Neural progenitor cell (in vitro differentiated cells): ENCODE measurements at regions not wholly inside any gene's neighbourhood (a gene's known extent, or its start where the extent isn't known, plus 50 kb on each side); places are given as distances from the start of the nearest gene placed in this dataset.

ENCODE experiments used
- DNase-seq: peaks from one replicate; pipeline ENCODE4 v3.0.0-alpha.2; 2016; ENCODE audit warnings: low spot score
- H2AFZ ChIP-seq: fragments of 200-600 bp; sonication (generic); replicated peaks from 2 replicates; pipeline ENCODE4 v1.6.1; 2016; ENCODE audit warnings: antibody characterized with exemption
- H3F3A ChIP-seq: fragments of 200-600 bp; sonication (generic); 2 replicates; pipeline ENCODE4 v1.6.1; 2016; ENCODE audit warnings: antibody characterized with exemption, low read depth
- H3K27ac ChIP-seq: fragments of 200-600 bp; sonication (generic); 2 replicates; pipeline ENCODE4 v1.5.1; 2016; ENCODE audit warnings: mild to moderate bottlenecking
- H3K27me3 ChIP-seq: fragments of 200-600 bp; sonication (generic); 2 replicates; pipeline ENCODE4 v1.6.1; 2016; ENCODE audit warnings: mild to moderate bottlenecking, moderate library complexity
- H3K36me3 ChIP-seq: fragments of 200-600 bp; sonication (generic); 2 replicates; pipeline ENCODE4 v1.5.1; 2016
- H3K4me1 ChIP-seq: fragments of 200-600 bp; sonication (generic); 2 replicates; pipeline ENCODE4 v1.6.1; 2016; ENCODE audit warnings: mixed run types
- H3K4me2 ChIP-seq: fragments of 200-600 bp; sonication (generic); 2 replicates; pipeline ENCODE4 v1.6.1; 2016
- H3K4me3 ChIP-seq: fragments of 200-600 bp; sonication (generic); 2 replicates; pipeline ENCODE4 v1.5.1; 2016
- H3K79me2 ChIP-seq: fragments of 200-600 bp; sonication (generic); 2 replicates; pipeline ENCODE4 v1.6.1; 2016; ENCODE audit warnings: low read depth
- H3K9ac ChIP-seq: fragments of 200-600 bp; sonication (generic); 2 replicates; pipeline ENCODE4 v1.6.1; 2016
- H3K9me3 ChIP-seq: fragments of 200-600 bp; sonication (generic); 2 replicates; pipeline ENCODE4 v1.5.1; 2016; ENCODE audit warnings: low read depth
- H4K20me1 ChIP-seq: fragments of 200-600 bp; sonication (generic); 2 replicates; pipeline ENCODE4 v1.6.1; 2016; ENCODE audit warnings: low read depth
- H3K27ac Mint-ChIP-seq: 3 replicates; pipeline ENCODE4 v1.8.0; 2021; ENCODE audit warnings: mixed read lengths
- H3K27me3 Mint-ChIP-seq: 2 replicates; pipeline ENCODE4 v1.8.0; 2022; ENCODE audit warnings: low read depth, mild to moderate bottlenecking, inconsistent platforms, moderate library complexity, mixed read lengths; ENCODE audit not compliant: insufficient read depth
- H3K36me3 Mint-ChIP-seq: 3 replicates; pipeline ENCODE4 v1.8.0; 2021; ENCODE audit warnings: mixed read lengths
- H3K4me1 Mint-ChIP-seq: 3 replicates; pipeline ENCODE4 v1.8.0; 2021; ENCODE audit warnings: mixed read lengths
- H3K4me3 Mint-ChIP-seq: 3 replicates; pipeline ENCODE4 v1.8.0; 2021; ENCODE audit warnings: mild to moderate bottlenecking, moderate library complexity, mixed read lengths
- H3K9me3 Mint-ChIP-seq: 3 replicates; pipeline ENCODE4 v1.8.0; 2020; ENCODE audit warnings: mixed read lengths
- CTCF ChIP-seq: fragments of 200-600 bp; sonication (generic); IDR thresholded peaks from 2 replicates; pipeline ENCODE4 v1.5.1; 2017; ENCODE audit warnings: antibody characterized with exemption, mild to moderate bottlenecking
- EZH2 ChIP-seq: fragments of 200-600 bp; sonication (generic); IDR thresholded peaks from 2 replicates; pipeline ENCODE4 v1.6.1; 2017; ENCODE audit warnings: antibody characterized with exemption, mild to moderate bottlenecking, moderate library complexity
- EZH2phosphoT487 ChIP-seq: fragments of 200-600 bp; sonication (generic); IDR thresholded peaks from 2 replicates; pipeline ENCODE4 v1.6.1; 2017; ENCODE audit warnings: antibody characterized with exemption

GRCh38 chr2:136251885-136252585 is 134.1 kb upstream of the CXCR4 start:
- H3K4me3 Mint-ChIP-seq: no peak overlapping the region
- no peak overlapping the region for H3K27ac ChIP-seq
- H4K20me1 ChIP-seq: no peaks in the 10 kb centered on the region
- H3K9me3 ChIP-seq: no peaks in the 10 kb centered on the region
- H3K36me3 ChIP-seq: no peaks in the 10 kb centered on the region
- no peak overlapping the region for H2AFZ ChIP-seq
- H3K4me2 ChIP-seq: no peak overlapping the region
- H3K27ac Mint-ChIP-seq: no peak overlapping the region
- H3K9me3 Mint-ChIP-seq: peaks cover 4% of the 10 kb centered on the region
- H3F3A ChIP-seq: no peaks in the 10 kb centered on the region
- no peak overlapping the region for H3K9ac ChIP-seq
- no peaks in the 10 kb centered on the region for H3K79me2 ChIP-seq
- H3K4me1 ChIP-seq: peaks cover 8% of the 10 kb centered on the region
- H3K4me1 Mint-ChIP-seq: peaks cover 15% of the 10 kb centered on the region
- no peaks in the 10 kb centered on the region for H3K27me3 ChIP-seq
- no peaks in the 10 kb centered on the region for H3K36me3 Mint-ChIP-seq
- no peak overlapping the region for H3K4me3 ChIP-seq
- DNase-seq: no peak
- no peak for TF ChIP-seq EZH2
- TF ChIP-seq CTCF: no peak
- TF ChIP-seq EZH2phosphoT487: no peak
- H3K27me3 Mint-ChIP-seq: peaks cover 12% of the 10 kb centered on the region

- no peak overlapping the region for H3K9ac ChIP-seq
- no peak for TF ChIP-seq EZH2
- TF ChIP-seq CTCF: no peak
- no peak for TF ChIP-seq EZH2phosphoT487
- H3K79me2 ChIP-seq: no peaks in the 10 kb centered on the region
- H2AFZ ChIP-seq: no peak overlapping the region
- H3K4me3 ChIP-seq: no peak overlapping the region
- no peak overlapping the region for H3K4me2 ChIP-seq
- Mint-ChIP-seq H3K27ac (no peak overlapping the region), H3K9me3 (peaks cover 4% of the 10 kb centered on the region), H3K4me3 (no peak overlapping the region), H3K27me3 (peaks cover 12% of the 10 kb centered on the region), H3K36me3 (no peaks in the 10 kb centered on the region), H3K4me1 (peaks cover 20% of the 10 kb centered on the region)
- no peaks in the 10 kb centered on the region for H3K36me3 ChIP-seq
- H3F3A ChIP-seq: no peaks in the 10 kb centered on the region
- no peak for DNase-seq
- no peak overlapping the region for H3K27ac ChIP-seq
- H3K27me3 ChIP-seq: no peaks in the 10 kb centered on the region
- peaks cover 11% of the 10 kb centered on the region for H3K4me1 ChIP-seq
- H3K9me3 ChIP-seq: no peaks in the 10 kb centered on the region
- H4K20me1 ChIP-seq: no peaks in the 10 kb centered on the region
Observed at GRCh38 chr2:136251197-136251884, 133.4 kb upstream of the CXCR4 start.

GRCh38 chr2:136250131-136250530 is 132.2 kb upstream of the CXCR4 start:
- Mint-ChIP-seq H3K27me3 (peaks cover 16% of the 10 kb centered on the region), H3K27ac (no peak overlapping the region), H3K4me1 (peaks cover 29% of the 10 kb centered on the region), H3K4me3 (no peak overlapping the region), H3K9me3 (peaks cover 4% of the 10 kb centered on the region), H3K36me3 (no peaks in the 10 kb centered on the region)
- no peak overlapping the region for H2AFZ ChIP-seq
- H3K79me2 ChIP-seq: no peaks in the 10 kb centered on the region
- no peak for DNase-seq
- no peak overlapping the region for H3K9ac ChIP-seq
- H3K4me3 ChIP-seq: no peak overlapping the region
- no peaks in the 10 kb centered on the region for H3K27me3 ChIP-seq
- no peak overlapping the region for H3K27ac ChIP-seq
- no peaks in the 10 kb centered on the region for H4K20me1 ChIP-seq
- no peaks in the 10 kb centered on the region for H3K36me3 ChIP-seq
- H3F3A ChIP-seq: no peaks in the 10 kb centered on the region
- peaks cover 21% of the 10 kb centered on the region for H3K4me1 ChIP-seq
- H3K9me3 ChIP-seq: no peaks in the 10 kb centered on the region
- H3K4me2 ChIP-seq: no peak overlapping the region
- no peak for TF ChIP-seq EZH2phosphoT487
- TF ChIP-seq EZH2: no peak
- TF ChIP-seq CTCF: no peak
